WERI-Rb-1 (cell line): ENCODE measurements at regions not wholly inside any gene's neighbourhood (a gene's known extent, or its start where the extent isn't known, plus 50 kb on each side); places are given as distances from the start of the nearest gene placed in this dataset.
A peak's percentile ranks its signal among the peaks of the same experiment; 100 is the strongest.
"Not testable (repeated sequence)": the region's sequence is repeated elsewhere in the genome, so short reads cannot be mapped to it uniquely, and the experiment has no call there.

Experiments
- DNase-seq: peaks from one replicate; pipeline ENCODE4 v3.0.0-alpha.2; 2020
- H3K27ac ChIP-seq: fragments of 250-450 bp; sonication (Bioruptor Pico); 2 replicates; pipeline ENCODE4 v1.5.1; 2020; ENCODE audit warnings: mild to moderate bottlenecking, moderate library complexity
- H3K27me3 ChIP-seq: fragments of 250-450 bp; sonication (Bioruptor Pico); 2 replicates; pipeline ENCODE4 v1.5.1; 2021; ENCODE audit warnings: mild to moderate bottlenecking, low read depth, moderate library complexity; ENCODE audit not compliant: insufficient read depth, severe bottlenecking
- H3K36me3 ChIP-seq: fragments of 250-450 bp; sonication (Bioruptor Pico); 2 replicates; pipeline ENCODE4 v1.5.1; 2020; ENCODE audit warnings: mild to moderate bottlenecking, moderate library complexity
- H3K4me3 ChIP-seq: 2 replicates; pipeline ENCODE4 v1.5.1; 2011; ENCODE audit warnings: low read depth, mild to moderate bottlenecking, control low read depth, low read length
- H3K9me3 ChIP-seq: fragments of 250-450 bp; sonication (Bioruptor Pico); 2 replicates; pipeline ENCODE4 v1.5.1; 2021; ENCODE audit warnings: mild to moderate bottlenecking, moderate library complexity; ENCODE audit not compliant: severe bottlenecking
- CTCF ChIP-seq: IDR thresholded peaks from 2 replicates; pipeline ENCODE4 v1.5.1; 2011; ENCODE audit warnings: low read depth, mild to moderate bottlenecking, control low read depth, inconsistent platforms, low read length

GRCh38 chr7:47183862-47184590 lies 397.9 kb downstream of the TNS3 start:
- no peak for TF ChIP-seq CTCF
- no peak for DNase-seq
- Histone ChIP-seq H3K27me3 (no peaks in the 10 kb centered on the region), H3K36me3 (no peaks in the 10 kb centered on the region), H3K9me3 (no peaks in the 10 kb centered on the region), H3K27ac (no peak overlapping the region), H3K4me3 (no peak overlapping the region)

- no peak overlapping the region for H3K4me3 ChIP-seq
- no peaks in the 10 kb centered on the region for H3K27me3 ChIP-seq
- no peak for TF ChIP-seq CTCF
- DNase-seq: no peak
- no peaks in the 10 kb centered on the region for H3K9me3 ChIP-seq
- H3K27ac ChIP-seq: no peak overlapping the region
- no peaks in the 10 kb centered on the region for H3K36me3 ChIP-seq
Observed at GRCh38 chr7:47181746-47182361, 400.1 kb downstream of the TNS3 start.

- Histone ChIP-seq H3K36me3 (no peaks in the 10 kb centered on the region), H3K27me3 (no peaks in the 10 kb centered on the region), H3K4me3 (no peak overlapping the region), H3K9me3 (peaks cover 2% of the 10 kb centered on the region), H3K27ac (no peak overlapping the region)
- TF ChIP-seq CTCF: no peak
- DNase-seq: no peak
Observed at GRCh38 chr7:47180516-47180826, 401.4 kb downstream of the TNS3 start.

- DNase-seq: peak; percentile 50
- Histone ChIP-seq H3K27ac (no peak overlapping the region), H3K4me3 (no peak overlapping the region), H3K27me3 (peaks cover 2% of the 10 kb centered on the region), H3K36me3 (no peaks in the 10 kb centered on the region), H3K9me3 (peaks cover 2% of the 10 kb centered on the region)
- peak; percentile 77 for TF ChIP-seq CTCF
Observed at GRCh38 chr7:47179812-47180515, 401.9 kb downstream of the TNS3 start.

- H3K36me3 ChIP-seq, H3K27me3 ChIP-seq, H3K9me3 ChIP-seq, DNase-seq, H3K27ac ChIP-seq, H3K4me3 ChIP-seq: not testable (repeated sequence)
Observed at GRCh38 chr7:47172602-47173539, 409.0 kb downstream of the TNS3 start.
